Activated CD8-positive, alpha-beta memory T cell treated with anti-CD3 and anti-CD28 coated beads for 4 hours (primary cell): ENCODE measurements at regions not wholly inside any gene's neighbourhood (a gene's known extent, or its start where the extent isn't known, plus 50 kb on each side); places are given as distances from the start of the nearest gene placed in this dataset.
"Not testable (repeated sequence)": the region's sequence is repeated elsewhere in the genome, so short reads cannot be mapped to it uniquely, and the experiment has no call there.

Source experiments
- DNase-seq, 2 donors: peaks; one replicate each; pipeline ENCODE4 v3.0.0-alpha.2; 2020; ENCODE audit warnings: low read depth in 2 of 2

- no peak for DNase-seq
These were observed 892.6 kb downstream of the TAF11L14 start for GRCh38 chr5:18526792-18527405.

- DNase-seq = no peak
These were observed 898.9 kb downstream of the TAF11L14 start for GRCh38 chr5:18533137-18533536.

- DNase-seq = no peak
These were observed 899.9 kb downstream of the TAF11L14 start for GRCh38 chr5:18534119-18534518.

- DNase-seq = not testable (repeated sequence)
These were observed 901.5 kb downstream of the TAF11L14 start for GRCh38 chr5:18535753-18536152.

GRCh38 chr5:18544421-18544820 is 910.2 kb downstream of the TAF11L14 start:
- DNase-seq = no peak

GRCh38 chr5:18546591-18546990 is 912.3 kb downstream of the TAF11L14 start:
- DNase-seq = no peak

- DNase-seq = no peak
These were observed 917.5 kb downstream of the TAF11L14 start for GRCh38 chr5:18551716-18552115.

GRCh38 chr5:18553269-18553668 is 919.0 kb downstream of the TAF11L14 start:
- DNase-seq = no peak

- DNase-seq = no peak
These were observed 926.3 kb downstream of the TAF11L14 start for GRCh38 chr5:18560602-18561001.

GRCh38 chr5:18563853-18564252 is 929.6 kb downstream of the TAF11L14 start:
- DNase-seq = no peak

- DNase-seq = no peak
These were observed 932.4 kb downstream of the TAF11L14 start for GRCh38 chr5:18566671-18567070.

GRCh38 chr5:18576586-18576985 is 942.3 kb downstream of the TAF11L14 start:
- DNase-seq = no peak

- no peak for DNase-seq
These were observed 966.9 kb downstream of the TAF11L14 start for GRCh38 chr5:18601185-18601584.

GRCh38 chr5:18602402-18602801 is 968.1 kb downstream of the TAF11L14 start:
- DNase-seq = no peak

GRCh38 chr5:18605186-18605585 is 970.9 kb downstream of the TAF11L14 start:
- DNase-seq = no peak

GRCh38 chr5:18607570-18607969 is 973.3 kb downstream of the TAF11L14 start:
- DNase-seq = no peak

GRCh38 chr5:18617191-18617590 is 982.9 kb downstream of the TAF11L14 start:
- not testable (repeated sequence) for DNase-seq

GRCh38 chr5:18630458-18631045 is 996.3 kb downstream of the TAF11L14 start:
- no peak for DNase-seq

- no peak for DNase-seq
These were observed 1018.4 kb downstream of the TAF11L14 start for GRCh38 chr5:18652404-18653215.

- DNase-seq = no peak
These were observed 1019.0 kb downstream of the TAF11L14 start for GRCh38 chr5:18653216-18653752.

GRCh38 chr5:18660511-18660910 is 1026.3 kb downstream of the TAF11L14 start:
- no peak for DNase-seq

- DNase-seq = no peak
These were observed 1028.0 kb downstream of the TAF11L14 start for GRCh38 chr5:18662231-18662630.

GRCh38 chr5:18674212-18674611 is 1040.0 kb downstream of the TAF11L14 start:
- DNase-seq = not testable (repeated sequence)
